OCI-LY1 (cell line): ENCODE measurements at regions not wholly inside any gene's neighbourhood (a gene's known extent, or its start where the extent isn't known, plus 50 kb on each side); places are given as distances from the start of the nearest gene placed in this dataset.

Experiments
- H2AFZ ChIP-seq: fragments of 200-600 bp; sonication (generic), shearing (Covaris generic); 2 replicates; pipeline ENCODE4 v1.6.0; 2014; ENCODE audit warnings: antibody characterized with exemption, mild to moderate bottlenecking, low read length
- H3F3A ChIP-seq: fragments of 200-600 bp; sonication (generic), shearing (Covaris generic); 2 replicates; pipeline ENCODE4 v1.6.0; 2014; ENCODE audit warnings: mild to moderate bottlenecking, antibody characterized with exemption, low read length, moderate library complexity; ENCODE audit not compliant: insufficient read depth
- H3K27ac ChIP-seq: fragments of 200-600 bp; sonication (generic); 2 replicates; pipeline ENCODE4 v1.5.1; 2014; ENCODE audit warnings: low read length, mixed run types, mild to moderate bottlenecking, low read depth; ENCODE audit not compliant: poor library complexity, severe bottlenecking
- H3K27me3 ChIP-seq: fragments of 200-600 bp; sonication (generic); 2 replicates; pipeline ENCODE4 v1.6.0; 2014; ENCODE audit warnings: antibody characterized with exemption, mild to moderate bottlenecking, low read length, moderate library complexity; ENCODE audit not compliant: insufficient read depth
- H3K36me3 ChIP-seq: fragments of 200-600 bp; sonication (generic); 2 replicates; pipeline ENCODE4 v1.6.1; 2014; ENCODE audit warnings: mild to moderate bottlenecking, antibody characterized with exemption, low read length, moderate library complexity, mixed read lengths; ENCODE audit not compliant: insufficient read depth
- H3K4me1 ChIP-seq: fragments of 200-600 bp; sonication (generic); 2 replicates; pipeline ENCODE4 v1.5.1; 2014; ENCODE audit warnings: mild to moderate bottlenecking, low read length, moderate library complexity; ENCODE audit not compliant: insufficient read depth, severe bottlenecking
- H3K4me2 ChIP-seq: fragments of 200-600 bp; sonication (generic), shearing (Covaris generic); 2 replicates; pipeline ENCODE4 v1.6.1; 2014; ENCODE audit warnings: low read length
- H3K4me3 ChIP-seq: fragments of 200-600 bp; sonication (generic); 2 replicates; pipeline ENCODE4 v1.5.1; 2014; ENCODE audit warnings: low read length, low read depth, mild to moderate bottlenecking, mixed read lengths; ENCODE audit not compliant: poor library complexity, severe bottlenecking
- H3K79me2 ChIP-seq: fragments of 200-600 bp; shearing (Covaris generic); 2 replicates; pipeline ENCODE4 v1.6.1; 2016; ENCODE audit warnings: mixed run types, low read length, mixed read lengths; ENCODE audit not compliant: insufficient read depth
- H3K9ac ChIP-seq: fragments of 200-600 bp; sonication (generic), shearing (Covaris generic); 2 replicates; pipeline ENCODE4 v1.6.1; 2014; ENCODE audit warnings: mild to moderate bottlenecking, low read length, mixed read lengths
- H3K9me2 ChIP-seq: fragments of 200-600 bp; sonication (generic), shearing (Covaris generic); 2 replicates; pipeline ENCODE4 v1.6.1; 2014; ENCODE audit warnings: low read depth, mild to moderate bottlenecking, low read length, mixed read lengths
- H3K9me3 ChIP-seq: fragments of 200-600 bp; shearing (Covaris generic); 2 replicates; pipeline ENCODE4 v1.6.1; 2014; ENCODE audit warnings: low read length, mixed read lengths
- H4K20me1 ChIP-seq: fragments of 200-600 bp; sonication (generic), shearing (Covaris generic); 2 replicates; pipeline ENCODE4 v1.6.0; 2016; ENCODE audit warnings: mild to moderate bottlenecking, low read length; ENCODE audit not compliant: insufficient read depth
- EZH2 ChIP-seq: fragments of 200-600 bp; sonication (generic), shearing (Covaris generic); IDR thresholded peaks from 2 replicates; pipeline ENCODE4 v1.8.0; 2017; ENCODE audit warnings: borderline replicate concordance, mixed run types, mild to moderate bottlenecking, antibody characterized with exemption, low read length, moderate library complexity, mixed read lengths
- TF ChIP-seq, protein P1 (sequence below): fragments of 200-600 bp; sonication (generic), shearing (Covaris generic); IDR thresholded peaks from 2 replicates; pipeline ENCODE4 v1.5.1; 2017; ENCODE audit warnings: mild to moderate bottlenecking, antibody characterized with exemption, low read length, moderate library complexity, mixed read lengths

DNA sequence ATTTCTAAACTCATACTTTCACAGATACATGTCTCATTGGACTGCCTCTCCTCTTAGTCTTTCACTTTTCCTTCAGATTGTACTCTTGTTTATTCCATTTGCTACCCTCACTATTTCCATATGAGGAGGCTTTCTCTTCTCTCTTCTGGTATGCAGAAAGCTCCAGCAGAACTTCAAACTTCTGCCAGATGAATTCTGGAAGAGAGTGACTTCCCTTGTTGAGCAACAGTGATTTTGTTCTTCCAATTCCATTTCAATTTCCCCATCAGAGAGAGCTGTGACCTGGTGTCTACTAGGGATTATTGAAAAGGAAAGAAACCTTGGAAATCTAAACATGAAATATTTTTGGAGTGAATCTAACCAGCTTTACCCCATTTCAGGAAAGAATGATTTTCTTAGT, 523.2 kb upstream of the ZNF717 start:
- Histone ChIP-seq H3K9me2 (no peaks in the 10 kb centered on the region), H3K4me2 (no peak overlapping the region), H3K27ac (no peak overlapping the region), H3K27me3 (no peaks in the 10 kb centered on the region), H2AFZ (no peak overlapping the region), H3K36me3 (no peaks in the 10 kb centered on the region), H3K79me2 (no peaks in the 10 kb centered on the region), H4K20me1 (no peaks in the 10 kb centered on the region), H3F3A (no peaks in the 10 kb centered on the region), H3K9ac (no peak overlapping the region), H3K4me1 (no peaks in the 10 kb centered on the region), H3K9me3 (no peaks in the 10 kb centered on the region), H3K4me3 (no peak overlapping the region)
- TF ChIP-seq, protein P1, sequence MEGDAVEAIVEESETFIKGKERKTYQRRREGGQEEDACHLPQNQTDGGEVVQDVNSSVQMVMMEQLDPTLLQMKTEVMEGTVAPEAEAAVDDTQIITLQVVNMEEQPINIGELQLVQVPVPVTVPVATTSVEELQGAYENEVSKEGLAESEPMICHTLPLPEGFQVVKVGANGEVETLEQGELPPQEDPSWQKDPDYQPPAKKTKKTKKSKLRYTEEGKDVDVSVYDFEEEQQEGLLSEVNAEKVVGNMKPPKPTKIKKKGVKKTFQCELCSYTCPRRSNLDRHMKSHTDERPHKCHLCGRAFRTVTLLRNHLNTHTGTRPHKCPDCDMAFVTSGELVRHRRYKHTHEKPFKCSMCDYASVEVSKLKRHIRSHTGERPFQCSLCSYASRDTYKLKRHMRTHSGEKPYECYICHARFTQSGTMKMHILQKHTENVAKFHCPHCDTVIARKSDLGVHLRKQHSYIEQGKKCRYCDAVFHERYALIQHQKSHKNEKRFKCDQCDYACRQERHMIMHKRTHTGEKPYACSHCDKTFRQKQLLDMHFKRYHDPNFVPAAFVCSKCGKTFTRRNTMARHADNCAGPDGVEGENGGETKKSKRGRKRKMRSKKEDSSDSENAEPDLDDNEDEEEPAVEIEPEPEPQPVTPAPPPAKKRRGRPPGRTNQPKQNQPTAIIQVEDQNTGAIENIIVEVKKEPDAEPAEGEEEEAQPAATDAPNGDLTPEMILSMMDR: no peak
- TF ChIP-seq EZH2: no peak

DNA sequence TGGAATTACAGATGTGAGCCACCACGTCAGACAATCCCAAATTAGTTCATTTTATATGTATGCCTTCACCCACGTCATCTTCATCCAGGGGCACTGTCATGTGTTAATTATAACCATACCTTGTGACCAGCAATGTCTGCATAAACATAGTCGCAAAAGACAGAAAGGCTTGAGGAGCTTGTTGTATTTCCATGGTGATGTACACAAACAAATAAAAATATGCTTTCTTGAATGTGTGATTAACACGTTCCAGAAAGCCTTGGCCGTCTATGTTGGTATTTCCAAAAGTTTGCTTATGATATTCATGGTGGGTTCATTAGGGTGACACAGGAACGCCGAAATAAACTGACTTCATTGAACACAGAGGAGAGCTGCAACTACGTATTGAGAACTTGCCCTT, 524.7 kb upstream of the ZNF717 start:
- no peaks in the 10 kb centered on the region for H3K79me2 ChIP-seq
- H3K9me2 ChIP-seq: no peaks in the 10 kb centered on the region
- H4K20me1 ChIP-seq: no peaks in the 10 kb centered on the region
- no peaks in the 10 kb centered on the region for H3K9me3 ChIP-seq
- H3K4me2 ChIP-seq: no peak overlapping the region
- H3K27me3 ChIP-seq: no peaks in the 10 kb centered on the region
- H3K9ac ChIP-seq: no peak overlapping the region
- no peak overlapping the region for H3K27ac ChIP-seq
- H3K36me3 ChIP-seq: no peaks in the 10 kb centered on the region
- no peaks in the 10 kb centered on the region for H3K4me1 ChIP-seq
- H3F3A ChIP-seq: no peaks in the 10 kb centered on the region
- TF ChIP-seq, protein P1: no peak
- no peak for TF ChIP-seq EZH2
- H2AFZ ChIP-seq: no peak overlapping the region
- no peak overlapping the region for H3K4me3 ChIP-seq

DNA sequence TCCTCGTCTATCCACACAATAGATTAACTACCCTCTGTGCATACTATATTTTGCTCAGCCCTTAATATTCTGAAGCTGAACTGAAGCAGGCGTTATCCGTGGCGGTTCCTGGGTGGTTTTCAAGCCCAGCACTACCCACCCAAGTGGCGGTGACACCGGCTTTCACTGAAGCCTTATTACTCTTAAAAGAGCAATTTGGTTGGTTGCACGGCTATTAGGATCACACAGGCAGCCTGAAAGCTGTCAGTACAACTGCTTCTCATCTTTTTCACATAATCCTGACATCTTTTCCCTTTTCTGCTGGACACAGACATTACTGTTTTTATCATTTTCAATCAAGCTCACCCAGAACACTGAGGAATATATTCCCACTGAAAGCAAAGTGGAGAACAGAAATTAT, 525.3 kb upstream of the ZNF717 start:
- H3K4me3 ChIP-seq: no peak overlapping the region

More for the DNA sequence above, 525.3 kb upstream of the ZNF717 start:
- Histone ChIP-seq H3K9ac (no peak overlapping the region), H3K9me3 (no peaks in the 10 kb centered on the region), H3K4me2 (no peak overlapping the region), H3K27ac (no peak overlapping the region), H3F3A (no peaks in the 10 kb centered on the region), H3K9me2 (no peaks in the 10 kb centered on the region), H4K20me1 (no peaks in the 10 kb centered on the region), H3K79me2 (no peaks in the 10 kb centered on the region), H3K4me1 (no peaks in the 10 kb centered on the region), H2AFZ (no peak overlapping the region), H3K27me3 (no peaks in the 10 kb centered on the region), H3K36me3 (no peaks in the 10 kb centered on the region)
- TF ChIP-seq EZH2: no peak
- TF ChIP-seq, protein P1: no peak
